ENCODE measurements at regions not wholly inside any gene's neighbourhood (a gene's known extent, or its start where the extent isn't known, plus 50 kb on each side); places are given as distances from the start of the nearest gene placed in this dataset.

DNA sequence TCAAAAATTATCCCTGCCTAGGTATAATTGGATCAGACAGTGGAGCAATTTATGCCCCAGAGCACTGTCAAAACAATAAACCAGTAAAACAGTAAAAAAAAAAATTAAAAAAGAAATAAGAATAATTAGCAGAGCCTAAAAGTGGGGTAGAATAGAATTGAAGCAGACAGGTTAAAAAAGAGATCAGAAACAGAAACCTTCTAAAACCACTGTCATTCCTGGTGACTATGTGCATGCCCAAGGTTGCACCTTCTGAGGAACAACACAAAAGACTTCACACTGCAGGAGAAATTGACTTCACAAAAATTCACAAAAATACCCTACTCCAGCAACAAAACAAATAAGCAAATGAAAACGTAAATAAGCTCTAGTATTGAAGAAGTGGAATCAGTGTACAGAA, 168.6 kb downstream of the SPANXA1 start:
- no peak for DNase-seq (ENCODE audit: low read depth, low spot score)
- BruUV-seq (replicated peaks) = no TSS peak
- H3K9me3 ChIP-seq (replicated peaks; ENCODE audit: control insufficient read depth, insufficient read depth, low read length) = no peaks in the 10 kb centered on the region
- dilution Hi-C loops (cut with MboI; ENCODE audit: extremely low pct_ligation_motif_present, low sequenced_read_pairs) = no loop called here
- intact Hi-C loops (cut with micrococcal nuclease) = no loop called here
- H3K9me1 ChIP-seq (replicated peaks; ENCODE audit: control insufficient read depth, extremely low read depth, insufficient read depth, low read length) = no peaks in the 10 kb centered on the region
- no peak overlapping the region for H3K4me3 ChIP-seq (replicated peaks in 1 of 3; ENCODE audit: insufficient read depth in 1 of 3, low read depth in 1 of 3, low read length in 3 of 3)
- no peak for TF ChIP-seq JUN (IDR thresholded peaks at IDR 0.05; ENCODE audit: borderline replicate concordance, insufficient read depth, insufficient read length, low read depth)
- TF ChIP-seq, protein P1, sequence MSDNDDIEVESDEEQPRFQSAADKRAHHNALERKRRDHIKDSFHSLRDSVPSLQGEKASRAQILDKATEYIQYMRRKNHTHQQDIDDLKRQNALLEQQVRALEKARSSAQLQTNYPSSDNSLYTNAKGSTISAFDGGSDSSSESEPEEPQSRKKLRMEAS (IDR thresholded peaks at IDR 0.05; ENCODE audit: insufficient read depth, insufficient read length) = no peak
- TF ChIP-seq, protein P2, sequence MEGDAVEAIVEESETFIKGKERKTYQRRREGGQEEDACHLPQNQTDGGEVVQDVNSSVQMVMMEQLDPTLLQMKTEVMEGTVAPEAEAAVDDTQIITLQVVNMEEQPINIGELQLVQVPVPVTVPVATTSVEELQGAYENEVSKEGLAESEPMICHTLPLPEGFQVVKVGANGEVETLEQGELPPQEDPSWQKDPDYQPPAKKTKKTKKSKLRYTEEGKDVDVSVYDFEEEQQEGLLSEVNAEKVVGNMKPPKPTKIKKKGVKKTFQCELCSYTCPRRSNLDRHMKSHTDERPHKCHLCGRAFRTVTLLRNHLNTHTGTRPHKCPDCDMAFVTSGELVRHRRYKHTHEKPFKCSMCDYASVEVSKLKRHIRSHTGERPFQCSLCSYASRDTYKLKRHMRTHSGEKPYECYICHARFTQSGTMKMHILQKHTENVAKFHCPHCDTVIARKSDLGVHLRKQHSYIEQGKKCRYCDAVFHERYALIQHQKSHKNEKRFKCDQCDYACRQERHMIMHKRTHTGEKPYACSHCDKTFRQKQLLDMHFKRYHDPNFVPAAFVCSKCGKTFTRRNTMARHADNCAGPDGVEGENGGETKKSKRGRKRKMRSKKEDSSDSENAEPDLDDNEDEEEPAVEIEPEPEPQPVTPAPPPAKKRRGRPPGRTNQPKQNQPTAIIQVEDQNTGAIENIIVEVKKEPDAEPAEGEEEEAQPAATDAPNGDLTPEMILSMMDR (IDR thresholded peaks at IDR 0.05; ENCODE audit: extremely low read depth in 1 of 2, insufficient read depth in 1 of 2, low read depth in 1 of 2, low read length in 2 of 2) = no peak
- TF ChIP-seq POLR2AphosphoS5 (IDR thresholded peaks at IDR 0.05; ENCODE audit: insufficient read depth, low read depth, low read length) = no peak
- no peak for TF ChIP-seq EZH2 (IDR thresholded peaks at IDR 0.05; ENCODE audit: borderline replicate concordance, low read depth, low read length, severe bottlenecking)
- TF ChIP-seq MYC (IDR thresholded peaks at IDR 0.05; ENCODE audit: low read depth, low read length) = no peak
- TF ChIP-seq POLR2A (IDR thresholded peaks at IDR 0.05; ENCODE audit: low read depth, low read length) = no peak
- TF ChIP-seq FOS (IDR thresholded peaks at IDR 0.05; ENCODE audit: borderline replicate concordance, insufficient read depth, low read length) = no peak
- no peak for TF ChIP-seq GATA2 (IDR thresholded peaks at IDR 0.05; ENCODE audit: insufficient read depth, insufficient read length, low read depth, low read length)
- no peak overlapping the region for H3K9ac ChIP-seq (replicated peaks; ENCODE audit: extremely low read depth, insufficient read depth, low read length)
- no peak overlapping the region for H3K4me2 ChIP-seq (ENCODE audit: insufficient read depth, low read length)
- H4K20me1 ChIP-seq (replicated peaks; ENCODE audit: control insufficient read depth, extremely low read depth, insufficient read depth, low read length) = no peaks in the 10 kb centered on the region
- no peaks in the 10 kb centered on the region for H3K27me3 ChIP-seq (ENCODE audit: control insufficient read depth in 2 of 2, insufficient read depth in 2 of 2, low read length in 2 of 2)
- H3K4me1 ChIP-seq (ENCODE audit: control insufficient read depth, extremely low read depth, insufficient read depth, low read length) = no peaks in the 10 kb centered on the region
- CTCF ChIA-PET = interaction anchor here (1.3 to 1.5 kb wide), 2 partner anchors 9 to 13 kb away, joined by 3 to 8 read pairs; no protein-coding TSS in a partner anchor
- no peak for FAIRE-seq
- H3K27ac ChIP-seq (ENCODE audit: insufficient read depth, low read depth, low read length) = no peak overlapping the region
- no peaks in the 10 kb centered on the region for H3K36me3 ChIP-seq (ENCODE audit: control insufficient read depth in 2 of 2, extremely low read depth in 1 of 2, insufficient read depth in 2 of 2, low read length in 2 of 2)
- no peaks in the 10 kb centered on the region for H3K79me2 ChIP-seq (ENCODE audit: control insufficient read depth, insufficient read depth, low read length)
- POLR2A ChIA-PET = no interaction called here
- H2AFZ ChIP-seq (ENCODE audit: low read depth, low read length) = no peak overlapping the region

All from endothelial cell of umbilical vein (primary cell).